GM21619 (cell line): ENCODE measurements at regions not wholly inside any gene's neighbourhood (a gene's known extent, or its start where the extent isn't known, plus 50 kb on each side); places are given as distances from the start of the nearest gene placed in this dataset.
"Not testable (repeated sequence)": the region's sequence is repeated elsewhere in the genome, so short reads cannot be mapped to it uniquely, and the experiment has no call there.

Experiments used
- ATAC-seq: cut with Tn5 transposase; IDR thresholded peaks from one replicate; pipeline ENCODE4 v1.9.1; 2021; ENCODE audit not compliant: unreplicated experiment

DNA sequence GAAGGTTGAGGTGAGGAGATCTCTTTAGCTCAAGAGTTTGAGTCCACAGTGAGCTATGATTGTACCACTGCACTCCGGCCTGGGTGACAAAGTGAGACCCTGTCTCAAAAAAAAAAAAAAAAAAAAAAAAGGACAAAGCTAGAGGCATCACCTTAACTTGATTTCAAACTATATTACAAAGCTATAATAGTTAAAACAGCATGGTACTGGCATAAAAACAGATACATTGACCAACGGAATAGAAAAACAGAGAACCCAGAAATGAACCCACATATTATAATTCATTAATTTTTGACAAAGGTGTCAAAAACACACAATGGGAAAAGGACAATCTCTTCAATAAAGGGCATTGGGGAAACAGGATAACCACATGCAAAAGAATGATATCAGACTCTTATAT lies 50.8 kb upstream of the MBOAT1 start:
- ATAC-seq: no peak

DNA sequence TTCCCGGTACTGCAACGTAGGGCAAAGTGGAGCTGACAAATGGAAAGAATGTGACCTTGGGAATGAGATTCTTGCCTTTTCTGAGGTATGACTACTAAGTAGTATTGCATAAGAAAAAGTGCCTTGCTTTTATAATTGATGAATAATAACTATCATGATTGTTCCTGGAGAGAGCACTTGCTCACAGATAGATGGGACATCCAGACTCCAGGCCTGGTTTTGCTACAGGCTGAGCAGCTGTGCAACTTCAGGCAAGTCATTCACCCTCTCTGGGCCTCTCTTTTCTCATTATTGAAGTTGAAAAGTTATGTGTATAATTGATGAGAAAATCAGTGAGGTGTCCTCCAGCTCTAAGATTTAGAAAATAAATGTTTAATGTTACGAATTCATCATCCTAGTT lies 53.6 kb upstream of the MBOAT1 start:
- no peak for ATAC-seq

DNA sequence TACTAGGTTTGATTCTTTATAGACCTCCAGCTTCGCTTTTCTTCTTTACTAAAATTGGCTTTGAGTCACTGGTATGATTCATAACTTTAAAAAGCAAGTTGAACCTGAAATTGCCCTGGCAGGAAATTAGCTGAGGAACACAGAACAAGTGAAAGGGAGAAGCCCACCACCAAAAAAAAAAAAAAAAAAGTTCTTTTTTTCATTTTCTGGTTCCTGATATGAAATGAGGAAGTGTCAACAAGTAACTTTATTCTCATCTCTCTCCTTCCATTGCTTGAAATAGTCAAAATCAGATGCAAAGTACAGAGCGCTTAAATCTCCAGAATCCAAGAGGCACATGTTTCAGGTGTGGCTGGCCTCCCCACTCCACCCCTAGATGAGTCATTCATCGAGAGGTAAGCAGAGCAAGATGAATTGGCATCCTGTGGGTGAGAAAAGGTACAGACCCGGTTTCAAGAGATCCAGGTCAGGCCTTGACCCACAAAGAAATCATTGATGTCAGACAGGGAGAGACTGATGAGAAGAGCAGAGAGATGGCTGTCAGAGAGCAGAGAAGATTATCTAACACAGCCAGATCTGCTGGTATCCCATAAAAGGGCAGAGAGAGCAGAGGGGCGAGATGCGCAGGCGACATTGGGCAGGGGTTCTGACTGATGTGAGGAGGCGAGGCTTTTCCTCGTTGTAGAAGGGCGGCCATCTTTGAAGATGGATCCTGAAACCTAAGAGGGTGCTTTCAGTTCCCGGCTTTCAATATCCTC lies 54.8 kb upstream of the MBOAT1 start:
- no peak for ATAC-seq

DNA sequence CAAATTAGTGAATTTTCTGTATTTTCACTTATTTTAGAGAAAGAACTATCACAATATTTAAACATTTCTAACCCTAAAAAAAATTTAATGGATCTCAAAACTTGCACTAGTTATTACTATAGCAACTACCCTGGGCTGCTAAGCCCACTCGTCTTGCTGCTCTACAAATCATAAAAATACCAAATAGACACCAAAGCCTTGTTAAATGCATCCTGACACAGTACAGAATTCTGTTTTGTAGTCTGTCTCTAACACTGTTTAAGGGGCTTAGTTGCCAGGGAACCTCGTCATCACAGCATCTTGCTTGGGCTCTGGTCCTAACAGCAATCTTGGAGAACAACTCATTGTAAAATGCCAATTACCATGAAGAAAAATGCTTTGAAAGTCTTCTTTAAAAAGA lies 56.9 kb upstream of the MBOAT1 start:
- ATAC-seq: no peak

DNA sequence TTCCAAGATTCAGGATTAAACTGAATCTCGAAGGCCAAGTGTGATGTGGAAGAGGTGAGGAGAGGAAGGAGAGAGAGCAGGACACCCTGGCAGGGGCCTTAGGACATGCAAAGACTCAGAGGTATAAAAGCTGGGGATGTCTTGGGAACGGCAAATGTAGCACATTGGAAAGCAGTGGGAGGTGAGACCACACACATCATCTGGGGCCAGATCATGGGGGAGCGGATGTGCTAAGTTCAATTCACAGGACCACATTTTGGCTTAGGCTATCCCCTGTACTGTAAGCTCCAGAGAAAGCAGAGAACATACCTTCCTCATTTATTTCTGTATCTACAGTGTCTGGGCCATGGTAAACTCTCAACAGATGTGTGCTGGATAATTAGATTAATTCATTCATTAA lies 59.5 kb upstream of the MBOAT1 start:
- no peak for ATAC-seq

DNA sequence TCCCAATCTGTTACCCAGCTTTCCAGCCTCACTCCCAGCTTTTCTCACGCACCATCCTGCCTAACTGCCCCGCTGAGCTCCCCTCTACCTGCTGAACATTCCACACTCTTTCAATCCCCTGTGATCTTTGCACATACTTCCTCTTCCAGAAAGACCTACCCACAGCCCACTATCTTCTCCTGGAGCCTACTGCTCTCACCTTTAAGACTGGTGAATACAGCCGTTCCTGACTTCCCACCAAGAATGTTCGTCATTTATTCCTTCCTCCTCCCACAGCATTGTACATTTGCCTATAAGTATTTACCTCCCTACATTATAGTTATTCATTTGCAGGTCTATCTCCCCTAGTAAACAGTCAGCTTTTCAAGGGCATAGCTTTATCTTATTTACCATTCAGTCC lies 61.9 kb upstream of the MBOAT1 start:
- no peak for ATAC-seq

DNA sequence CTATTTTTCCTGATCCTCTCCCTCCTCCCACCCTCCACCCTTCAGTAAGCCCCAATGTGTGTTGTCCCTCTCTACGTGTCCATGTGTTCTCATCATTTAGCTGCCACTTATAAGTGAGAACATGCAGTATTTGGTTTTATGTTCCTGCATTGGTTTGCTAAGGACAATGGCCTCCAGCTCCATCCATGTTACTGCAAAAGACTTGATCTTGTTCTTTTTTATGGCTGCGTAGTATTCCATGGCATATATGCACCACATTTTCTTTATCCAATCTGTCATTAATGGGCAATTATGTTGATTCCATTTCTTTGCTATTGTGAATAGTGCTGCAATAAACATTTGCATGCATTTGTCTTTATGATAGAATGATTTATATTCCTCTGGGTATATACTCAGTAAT lies 63.6 kb upstream of the MBOAT1 start:
- not testable (repeated sequence) for ATAC-seq

DNA sequence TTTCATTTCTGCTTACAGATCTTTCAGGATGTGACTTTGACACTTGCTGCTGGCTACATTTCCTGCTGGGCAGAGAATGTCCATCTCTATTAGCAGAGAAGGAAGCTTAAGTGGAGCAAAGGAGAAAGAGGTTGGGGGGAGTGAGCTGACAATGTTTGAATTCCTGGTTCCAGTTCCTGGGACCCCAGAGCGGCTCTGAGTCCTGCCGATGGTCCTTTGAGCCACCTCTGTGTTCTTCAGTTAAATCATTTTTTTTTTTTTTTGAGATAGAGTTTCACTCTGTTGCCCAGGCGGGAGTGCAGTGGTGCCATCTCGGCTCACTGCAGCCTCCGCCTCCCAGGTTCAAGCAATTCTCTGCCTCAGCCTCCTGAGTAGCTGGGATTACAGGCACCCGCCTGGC lies 65.5 kb upstream of the MBOAT1 start:
- not testable (repeated sequence) for ATAC-seq

DNA sequence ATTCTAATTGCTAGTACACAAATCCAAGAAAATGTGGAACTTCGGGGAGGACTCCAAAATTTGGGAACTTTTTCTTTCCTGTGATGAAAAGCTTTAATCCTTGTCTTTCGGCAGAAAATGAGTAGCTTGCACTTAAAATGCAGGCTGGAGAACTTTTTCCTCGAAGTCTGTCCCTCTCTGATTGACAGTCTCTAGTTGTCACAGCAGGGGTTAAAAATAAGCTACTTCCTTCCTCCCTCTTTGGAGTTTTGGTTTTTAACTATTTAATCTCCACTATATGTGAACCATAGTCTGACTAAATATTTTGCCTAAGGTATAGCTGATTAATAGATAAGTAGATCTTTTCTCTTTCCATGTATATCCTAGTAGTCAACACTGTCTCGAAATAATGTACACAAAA lies 66.8 kb upstream of the MBOAT1 start:
- ATAC-seq: no peak

DNA sequence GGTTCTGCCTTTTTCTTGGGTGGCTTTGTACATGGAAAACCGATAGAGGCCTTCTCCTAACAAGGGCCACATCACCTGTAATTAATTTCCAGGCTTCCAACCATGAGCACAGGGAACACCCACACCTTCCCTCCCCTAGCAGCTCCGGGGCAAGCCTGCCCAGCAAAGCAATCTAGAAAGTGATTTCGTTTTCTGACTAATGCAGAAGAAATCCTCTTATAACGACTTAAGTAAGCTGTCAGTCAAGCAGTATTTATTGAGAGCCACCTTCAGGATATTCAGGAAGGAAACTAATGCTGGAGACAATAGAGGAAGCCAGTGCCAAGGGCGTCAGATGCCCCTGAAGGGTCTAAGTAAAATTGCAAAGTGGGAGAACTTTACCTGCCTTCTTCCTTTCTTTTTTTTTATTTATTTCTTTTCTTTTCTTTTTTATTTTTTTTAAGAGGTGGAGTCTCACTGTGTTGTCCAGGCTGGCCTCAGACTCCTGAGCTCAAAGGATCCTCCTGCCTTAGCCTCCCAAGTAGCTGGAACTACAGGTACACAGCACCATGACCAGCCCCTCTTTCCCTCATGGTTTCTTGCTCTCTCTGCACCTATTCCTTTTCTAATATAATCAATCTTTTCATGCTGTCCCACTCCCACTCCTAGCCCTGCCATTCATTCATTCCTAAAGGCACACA lies 67.5 kb upstream of the MBOAT1 start:
- no peak for ATAC-seq

DNA sequence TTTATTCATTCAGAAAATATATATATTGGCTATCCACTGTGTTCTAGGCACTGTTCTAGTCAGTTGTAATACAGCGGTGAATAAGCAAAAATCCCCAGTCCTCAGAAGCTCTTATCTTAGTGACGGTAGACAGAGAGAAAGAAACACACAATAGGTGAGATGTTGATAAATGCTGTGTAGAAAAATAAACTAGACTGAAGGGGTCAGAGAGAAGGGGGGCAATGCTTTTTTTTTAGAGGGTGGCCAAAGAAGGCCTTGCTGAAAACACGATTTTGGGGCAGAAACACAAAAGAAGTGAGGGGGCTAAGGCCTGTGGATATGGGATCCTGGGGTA lies 68.0 kb upstream of the MBOAT1 start:
- ATAC-seq: no peak

DNA sequence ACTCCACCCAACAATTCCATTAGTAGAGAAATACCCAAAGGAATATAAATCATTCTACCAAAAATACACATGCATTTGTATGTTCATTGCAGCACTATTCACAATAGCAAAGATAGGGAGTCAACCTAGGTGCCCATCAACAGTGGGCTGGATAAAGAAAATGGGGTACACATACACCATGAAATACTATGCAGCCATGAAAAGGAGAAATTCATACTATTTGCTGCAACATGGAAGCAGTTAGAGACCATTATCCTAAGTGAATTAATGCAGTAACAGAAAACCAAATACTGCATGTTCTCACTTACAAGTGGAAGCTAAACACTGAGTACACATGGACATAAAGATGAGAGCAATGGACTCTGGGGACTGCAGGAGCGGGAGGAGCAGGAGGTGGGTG lies 72.4 kb upstream of the MBOAT1 start:
- no peak for ATAC-seq

DNA sequence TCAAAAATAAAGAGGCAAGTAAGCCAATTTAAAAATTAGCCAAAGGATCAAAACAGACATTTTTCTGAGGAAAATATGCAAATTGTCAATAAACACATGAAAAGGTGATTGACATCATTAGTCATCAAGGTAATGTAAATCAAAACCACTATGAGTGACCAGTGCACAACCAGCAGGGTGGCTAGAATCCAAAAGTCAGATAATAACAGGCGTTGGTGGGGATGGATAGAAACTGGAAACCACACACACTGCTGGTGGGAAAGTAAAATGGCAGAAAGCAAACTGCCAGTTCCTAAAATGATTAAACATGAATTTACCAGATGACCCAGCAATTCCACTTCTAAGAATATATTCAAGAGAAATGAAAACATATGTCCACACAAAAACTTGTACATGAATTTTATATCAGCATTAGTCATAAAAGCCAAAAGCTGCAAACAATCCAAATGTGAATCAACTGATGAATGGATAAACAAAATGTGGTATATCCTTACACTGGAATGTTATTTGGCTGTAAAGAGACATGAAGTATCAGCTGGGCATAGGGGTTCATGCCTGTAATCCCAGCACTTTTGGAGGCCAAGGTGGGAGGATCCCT lies 74.8 kb upstream of the MBOAT1 start:
- no peak for ATAC-seq

DNA sequence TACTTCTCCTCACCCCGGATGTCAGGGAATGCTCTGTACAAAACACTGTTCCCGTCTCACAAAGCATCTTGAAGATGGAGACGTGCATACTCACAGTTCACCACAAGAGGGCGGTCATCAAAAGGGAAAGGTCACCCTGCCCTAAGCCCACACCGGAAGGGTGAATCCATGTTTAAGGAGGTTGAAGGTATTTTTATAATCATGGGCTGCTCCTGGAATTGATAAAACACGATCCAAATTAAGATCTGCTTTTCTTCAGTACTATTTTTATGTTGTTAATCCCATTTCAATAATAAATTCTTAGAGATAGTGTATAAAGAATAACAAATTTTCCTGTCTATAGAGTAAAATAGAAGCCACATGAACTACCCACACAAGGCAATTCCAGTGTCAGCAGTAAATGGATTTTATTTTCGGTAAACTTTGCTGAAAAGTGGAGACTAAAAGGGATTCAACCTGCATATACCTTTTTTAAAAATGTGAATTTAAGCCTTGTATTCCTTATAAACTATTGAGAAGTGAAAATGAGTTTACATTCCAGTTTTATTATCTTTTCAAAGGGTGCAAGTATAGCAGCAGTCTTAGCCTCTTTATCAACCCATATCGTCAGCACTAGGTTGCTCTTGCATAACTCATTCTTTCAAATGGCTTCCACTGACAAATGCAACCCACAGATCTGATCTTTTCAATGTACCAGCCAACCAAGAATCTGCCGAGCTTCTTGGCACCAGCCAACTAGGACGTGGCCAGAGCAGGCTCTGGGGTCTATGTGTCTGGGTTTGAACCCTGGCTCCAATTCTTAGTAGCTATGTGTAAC lies 79.7 kb upstream of the MBOAT1 start:
- peak; percentile 93 for ATAC-seq

DNA sequence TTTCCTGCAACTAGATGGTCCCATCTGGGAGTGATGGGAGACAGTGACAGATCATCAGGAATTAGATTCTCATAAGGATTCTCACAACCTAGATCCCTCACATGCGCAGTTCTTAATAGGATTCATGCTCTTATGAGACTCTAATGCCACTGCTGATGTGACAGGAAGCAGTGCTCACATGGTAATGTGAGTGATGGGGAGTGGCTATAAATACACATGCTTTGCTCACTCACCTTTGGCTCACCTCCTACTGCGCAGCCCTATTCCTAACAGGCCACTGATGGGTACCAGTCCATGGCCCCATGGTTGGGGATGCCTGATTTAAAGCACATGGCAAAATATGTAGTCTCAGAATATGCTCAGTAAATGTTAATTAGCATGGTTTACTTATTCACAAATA lies 80.6 kb upstream of the MBOAT1 start:
- no peak for ATAC-seq

DNA sequence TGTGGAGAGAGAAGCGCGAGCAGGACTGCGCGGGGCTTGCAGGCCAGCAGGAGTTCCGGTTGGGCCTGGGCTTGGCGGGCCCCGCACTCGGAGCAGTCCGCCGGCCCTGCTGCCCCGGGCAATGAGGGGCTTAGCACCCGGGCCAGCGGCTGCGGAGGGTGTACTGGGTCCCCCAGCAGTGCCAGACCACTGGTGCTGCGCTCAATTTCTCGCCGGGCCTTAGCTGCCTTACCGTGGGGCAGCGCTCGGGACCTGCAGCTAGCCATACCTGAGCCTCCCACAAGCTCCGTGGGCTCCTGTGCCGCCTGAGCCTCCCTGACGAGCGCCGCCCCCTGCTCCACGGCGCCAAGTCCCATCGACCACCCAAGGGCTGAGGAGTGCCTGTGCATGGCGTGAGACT lies 89.0 kb upstream of the MBOAT1 start:
- no peak for ATAC-seq

DNA sequence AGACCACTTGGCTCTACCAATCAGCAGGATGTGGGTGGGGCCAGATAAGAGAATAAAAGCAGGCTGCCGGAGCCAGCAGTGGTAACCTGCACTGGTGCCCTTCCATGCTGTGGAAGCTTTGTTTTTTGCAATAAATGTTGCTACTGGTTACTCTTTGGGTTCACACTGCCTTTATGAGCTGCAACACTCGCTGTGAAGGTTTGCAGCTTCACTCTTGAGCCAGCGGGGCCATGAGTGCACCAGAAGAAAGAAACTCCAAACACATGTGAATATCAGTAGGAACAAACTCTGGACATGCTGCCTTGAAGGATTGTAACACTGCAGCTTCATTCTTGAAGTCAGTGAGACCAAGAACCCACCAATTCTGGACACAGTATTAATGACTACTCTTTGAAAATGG lies 89.9 kb upstream of the MBOAT1 start:
- ATAC-seq: no peak

DNA sequence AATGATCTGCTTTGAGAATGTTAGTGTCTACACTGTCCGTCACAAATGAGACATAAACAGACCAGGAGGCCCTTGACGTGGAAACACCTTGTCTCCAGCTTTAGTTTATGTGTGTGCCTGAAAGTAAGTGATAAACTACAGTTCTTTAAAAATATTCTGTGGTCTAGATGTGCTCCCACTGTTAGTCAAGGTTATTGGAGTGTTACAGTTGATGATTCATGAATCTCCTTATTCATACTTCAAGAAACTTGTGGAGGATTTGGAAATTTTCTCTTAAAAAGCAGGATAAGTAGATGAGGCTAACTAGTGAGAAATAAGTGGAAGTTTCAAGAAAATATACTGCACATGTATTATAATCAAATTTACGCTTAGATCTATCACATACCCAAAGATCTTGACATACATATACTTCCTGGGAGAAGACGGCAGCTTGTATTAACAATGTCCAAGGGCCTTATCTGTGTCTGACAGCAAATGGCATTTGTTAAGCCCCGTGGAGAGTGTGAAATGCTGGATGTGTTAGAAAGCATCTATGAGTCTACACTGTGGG lies 90.5 kb upstream of the MBOAT1 start:
- no peak for ATAC-seq

DNA sequence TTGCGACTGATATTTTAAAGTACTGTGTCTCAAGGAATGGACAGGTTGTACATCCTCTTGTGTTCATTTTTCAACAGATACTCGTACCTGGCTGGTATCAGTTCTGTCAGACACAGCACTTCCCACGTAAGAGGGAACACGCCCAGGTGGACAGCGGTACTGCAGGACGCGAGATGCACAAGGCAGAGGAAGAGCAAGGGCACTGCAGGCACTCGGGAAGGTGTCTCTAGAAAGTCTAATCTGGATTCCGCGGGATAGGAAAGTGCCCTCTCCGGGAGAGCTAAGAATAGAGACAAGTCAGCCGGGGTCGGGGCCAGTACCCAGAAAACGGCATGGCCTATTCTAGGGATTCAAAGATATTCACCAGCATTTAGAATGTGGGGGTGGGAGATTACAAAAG lies 94.2 kb upstream of the MBOAT1 start:
- no peak for ATAC-seq

DNA sequence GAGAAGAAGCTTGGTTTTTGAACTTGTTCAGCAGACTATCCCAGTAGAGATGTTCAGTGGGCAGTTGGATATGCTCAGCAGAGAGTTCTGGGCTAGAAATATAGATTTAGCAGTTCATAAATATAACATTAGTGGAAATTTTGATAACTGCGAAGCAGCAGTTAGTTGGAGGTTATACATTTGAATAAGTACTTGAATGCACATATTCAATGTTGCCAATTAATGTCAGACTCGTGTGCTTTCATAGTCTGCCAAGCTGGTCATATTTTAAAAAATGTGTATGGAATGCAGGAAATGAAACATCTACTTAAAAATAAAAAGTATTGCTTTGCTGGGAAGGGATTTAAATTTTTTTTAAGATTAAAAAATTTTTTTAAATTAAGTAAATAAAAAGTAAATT lies 92.5 kb upstream of the E2F3 start:
- no peak for ATAC-seq

DNA sequence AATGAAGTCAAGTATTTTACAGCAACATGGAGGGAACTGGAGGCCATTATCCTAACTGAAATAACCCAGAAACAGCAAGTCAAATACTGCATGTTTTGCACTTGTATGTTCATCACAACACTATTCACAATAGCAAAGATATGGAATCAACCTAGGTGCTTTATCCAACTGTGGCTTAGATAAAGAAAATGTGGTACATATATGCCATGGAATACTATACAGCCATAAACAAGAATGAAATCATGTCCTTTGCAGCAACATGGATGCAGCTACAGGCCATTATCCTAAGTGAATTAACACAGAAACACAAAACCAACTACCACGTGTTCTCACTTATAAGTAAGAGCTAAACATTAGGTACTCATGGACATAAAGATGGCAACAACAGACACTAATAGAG lies 91.5 kb upstream of the E2F3 start:
- no peak for ATAC-seq

DNA sequence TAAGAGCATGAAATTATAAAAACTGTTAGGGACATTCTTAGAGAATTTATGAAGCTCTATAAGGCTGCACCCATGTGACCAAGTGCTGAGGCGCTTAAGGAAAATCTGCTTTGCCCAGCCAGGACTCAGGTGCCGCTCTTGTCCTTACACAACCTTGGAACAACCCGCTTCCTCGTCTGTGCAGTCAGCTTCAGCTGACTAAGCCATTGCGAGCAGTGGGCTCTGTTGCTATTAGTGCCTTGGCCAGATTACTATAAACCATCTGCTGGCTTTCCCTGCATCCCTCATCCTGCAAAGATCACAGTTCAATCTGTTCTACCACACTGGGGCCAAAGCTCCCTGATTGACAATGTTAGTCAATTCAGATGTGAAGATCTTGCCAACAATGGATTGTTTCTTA lies 89.1 kb upstream of the E2F3 start:
- ATAC-seq: no peak
